HG03045 (cell line): ENCODE measurements at regions not wholly inside any gene's neighbourhood (a gene's known extent, or its start where the extent isn't known, plus 50 kb on each side); places are given as distances from the start of the nearest gene placed in this dataset.
"Not testable (repeated sequence)": the region's sequence is repeated elsewhere in the genome, so short reads cannot be mapped to it uniquely, and the experiment has no call there.

Experiments used
- ATAC-seq: cut with Tn5 transposase; IDR thresholded peaks from one replicate; pipeline ENCODE4 v1.9.1; 2021; ENCODE audit warnings: mild to moderate bottlenecking, moderate library complexity; ENCODE audit not compliant: unreplicated experiment

DNA sequence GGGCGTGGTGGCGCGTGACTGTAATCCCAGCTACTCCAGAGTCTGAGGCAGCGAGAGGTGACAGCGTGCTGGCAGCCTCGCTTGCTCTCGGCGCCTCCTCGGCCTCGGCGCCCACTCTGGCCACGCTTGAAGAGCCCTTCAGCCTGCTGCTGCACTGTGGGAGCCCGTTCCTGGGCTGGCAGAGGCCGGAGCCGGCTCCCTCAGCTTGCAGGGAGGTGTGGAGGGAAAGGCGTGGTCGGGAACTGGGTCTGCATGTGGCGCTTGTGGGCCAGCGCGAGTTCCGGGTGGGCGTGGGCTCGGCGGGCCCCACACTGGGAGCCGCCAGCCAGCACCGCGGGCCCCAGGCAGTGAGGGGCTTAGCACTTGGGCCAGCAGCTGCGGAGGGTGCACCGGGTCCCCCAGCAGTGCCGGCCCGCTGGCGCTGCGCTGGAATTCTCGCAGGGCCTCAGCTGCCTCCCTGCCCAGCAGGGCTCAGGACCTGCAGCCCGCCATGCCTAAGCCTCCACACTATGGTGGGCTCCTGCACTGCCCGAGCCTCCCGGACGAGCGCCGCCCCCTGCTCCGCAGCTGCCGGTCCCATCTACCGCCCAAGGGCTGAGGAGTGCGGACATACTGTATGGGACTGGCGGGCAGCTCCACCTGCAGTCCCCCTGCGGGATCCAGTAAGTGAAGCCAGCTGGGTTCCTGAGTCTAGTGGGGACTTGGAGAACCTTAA lies 1093.3 kb upstream of the CDH8 start:
- ATAC-seq, result no peak

DNA sequence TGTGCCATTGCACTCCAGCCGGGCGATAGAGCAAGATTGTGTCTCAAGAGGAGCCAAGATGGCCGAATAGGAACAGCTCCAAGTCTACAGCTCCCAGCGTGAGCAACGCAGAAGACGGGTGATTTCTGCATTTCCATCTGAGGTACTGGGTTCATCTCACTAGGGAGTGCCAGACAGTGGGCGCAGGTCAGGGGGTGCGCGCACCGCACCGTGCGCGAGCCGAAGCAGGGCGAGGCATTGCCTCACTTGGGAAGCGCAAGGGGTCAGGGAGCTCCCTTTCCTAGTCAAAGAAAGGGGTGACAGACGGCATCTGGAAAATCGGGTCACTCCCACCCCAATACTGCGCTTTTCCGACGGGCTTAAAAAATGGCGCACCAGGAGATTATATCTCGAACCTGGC lies 1083.7 kb upstream of the CDH8 start:
- ATAC-seq, result not testable (repeated sequence)

DNA sequence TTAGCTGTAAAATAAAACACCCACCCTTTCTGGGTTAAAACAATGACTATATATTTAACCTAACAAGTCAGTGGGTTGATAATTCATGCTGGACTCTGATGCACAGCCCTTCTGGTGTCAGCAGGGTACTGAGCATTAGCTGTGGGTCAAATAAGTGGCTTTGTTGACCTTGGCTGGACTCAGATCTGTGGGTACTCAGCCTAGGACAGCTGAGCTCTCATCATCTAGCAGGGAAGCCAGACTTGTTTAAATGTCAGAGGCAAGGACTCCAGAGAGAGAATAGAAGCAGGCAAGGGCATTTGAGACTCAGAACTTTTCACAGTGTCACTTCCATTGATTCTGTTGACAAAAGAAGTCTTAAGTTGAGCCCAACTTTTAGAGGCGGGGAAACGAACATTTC lies 1063.8 kb upstream of the CDH8 start:
- no peak for ATAC-seq

DNA sequence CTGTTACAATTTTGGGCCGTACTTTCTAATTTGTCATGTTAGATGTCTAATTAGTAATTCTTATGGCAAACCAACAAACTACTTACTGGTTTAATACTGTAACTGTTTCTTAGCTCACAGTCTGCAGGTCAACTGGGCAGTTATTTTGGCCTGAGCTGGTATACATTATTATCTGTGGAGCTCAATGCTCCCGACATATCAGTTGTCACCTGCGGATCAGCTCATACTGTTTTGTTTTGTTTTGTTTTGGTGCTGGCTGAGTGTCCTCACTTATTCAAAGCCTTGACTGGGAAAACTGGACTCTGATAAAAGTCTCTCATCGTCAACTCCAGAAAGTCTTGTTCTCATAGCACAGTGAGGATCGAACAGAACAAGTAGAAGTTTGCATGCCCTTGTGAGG lies 1060.6 kb upstream of the CDH8 start:
- no peak for ATAC-seq

DNA sequence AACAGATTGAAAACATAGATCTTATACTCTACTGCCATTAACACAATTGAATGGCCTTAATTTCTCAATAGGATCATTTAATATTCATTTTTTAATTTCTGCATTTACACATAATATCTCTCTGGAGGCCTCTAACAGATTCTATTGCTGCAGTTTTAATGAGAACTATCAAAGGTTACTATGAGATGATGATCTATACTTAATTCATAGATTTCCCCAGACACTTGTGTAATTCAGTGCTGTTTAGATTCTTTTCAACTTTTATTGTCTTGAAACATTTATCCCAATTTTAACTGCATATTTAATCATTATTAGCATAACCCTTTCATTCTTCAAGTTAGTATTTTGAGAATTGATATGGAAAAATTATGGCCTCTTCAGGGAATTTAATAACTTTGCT lies 1056.5 kb upstream of the CDH8 start:
- ATAC-seq, result no peak

DNA sequence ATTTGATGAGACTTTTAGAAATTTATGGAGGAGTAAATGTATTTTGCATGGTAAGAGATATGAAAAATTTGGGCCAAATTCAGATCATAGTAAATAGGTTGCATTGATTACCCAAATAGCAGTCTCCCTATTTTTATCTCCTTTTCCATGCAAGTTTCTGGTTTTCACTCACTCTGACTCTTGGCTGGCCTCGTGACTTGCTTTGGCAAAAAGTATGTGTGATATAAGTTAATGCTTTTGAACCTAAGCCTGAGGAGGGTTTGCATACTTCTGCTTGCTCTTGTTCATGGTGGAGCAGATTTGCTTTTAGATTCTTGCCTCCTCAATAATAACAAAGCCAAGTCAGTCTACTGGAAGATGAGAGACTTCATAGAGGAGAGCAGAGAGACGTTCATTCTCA lies 1045.9 kb upstream of the CDH8 start:
- no peak for ATAC-seq

DNA sequence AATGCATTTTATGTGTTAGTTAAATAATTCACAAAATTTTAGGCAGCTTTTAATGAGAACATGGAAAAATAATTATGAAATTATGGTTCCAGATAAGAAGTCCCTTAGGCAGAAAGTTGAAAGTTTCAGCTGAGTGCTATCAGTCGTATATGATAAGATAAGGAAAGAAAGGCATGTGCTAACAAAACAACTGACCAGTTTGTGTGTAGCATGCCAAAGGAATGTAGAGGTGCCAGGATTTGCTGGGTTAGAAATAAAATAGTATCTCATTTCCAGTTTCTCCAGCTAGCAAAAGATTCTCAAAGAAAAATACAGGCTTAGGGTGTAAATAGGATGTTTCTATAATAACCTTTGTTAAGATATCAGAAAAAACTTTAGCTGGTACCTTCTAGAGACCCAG lies 1044.5 kb upstream of the CDH8 start:
- no peak for ATAC-seq

DNA sequence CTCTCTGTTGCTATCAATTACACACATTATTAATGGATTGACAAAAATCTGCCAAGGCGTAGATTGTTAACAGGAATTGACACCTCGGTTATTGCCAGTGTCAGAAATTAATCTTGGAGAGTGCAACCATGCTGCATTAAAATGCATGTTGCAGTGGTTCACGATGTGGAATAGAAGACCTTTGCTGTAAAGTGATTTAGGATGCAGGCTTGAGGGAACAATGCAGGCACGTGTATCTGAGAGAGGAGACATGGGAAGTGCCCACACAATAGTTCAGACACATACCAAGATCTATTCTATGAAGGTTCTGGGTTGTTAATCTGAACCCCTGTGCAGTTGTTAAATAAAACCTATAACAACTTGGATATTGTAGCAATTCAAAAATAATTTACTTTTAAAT lies 1032.8 kb upstream of the CDH8 start:
- no peak for ATAC-seq

DNA sequence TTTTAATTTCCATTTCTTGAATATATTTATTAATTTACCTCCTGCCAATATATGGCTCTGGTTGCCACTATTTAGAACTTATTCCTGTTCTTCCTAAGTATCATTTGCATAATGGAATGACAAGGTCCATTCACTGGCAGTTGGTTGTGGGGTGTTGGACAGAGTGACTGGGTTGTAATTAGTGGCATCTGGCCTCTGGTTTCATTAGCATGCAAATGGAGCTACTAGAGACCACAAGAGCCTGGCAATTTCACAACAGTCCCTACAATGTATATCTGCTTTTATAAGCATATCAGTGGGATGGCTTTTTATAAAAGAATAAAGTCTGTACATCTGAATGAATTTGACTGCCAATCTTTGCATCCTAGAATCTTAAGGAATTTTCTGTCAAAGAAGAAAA lies 1030.9 kb upstream of the CDH8 start:
- no peak for ATAC-seq

DNA sequence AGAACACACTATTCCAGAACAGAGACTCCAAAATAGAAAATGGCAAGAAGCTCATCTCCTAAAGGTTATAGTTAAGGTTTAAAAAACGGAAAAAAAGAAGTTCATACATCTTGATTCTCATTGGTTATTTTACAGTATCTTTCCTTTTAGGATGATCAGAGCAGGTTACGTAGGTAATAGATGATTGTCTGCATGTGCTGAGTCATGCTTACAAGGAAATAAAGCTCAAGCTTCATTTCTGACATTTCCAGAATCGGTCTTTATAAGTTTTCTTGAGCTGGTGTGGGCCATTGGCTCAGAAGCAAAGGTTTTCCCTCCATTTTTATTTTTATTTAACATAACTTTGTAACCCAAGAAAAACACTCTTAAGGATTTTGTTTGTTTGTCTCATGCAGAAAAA lies 1030.3 kb upstream of the CDH8 start:
- ATAC-seq, result no peak

DNA sequence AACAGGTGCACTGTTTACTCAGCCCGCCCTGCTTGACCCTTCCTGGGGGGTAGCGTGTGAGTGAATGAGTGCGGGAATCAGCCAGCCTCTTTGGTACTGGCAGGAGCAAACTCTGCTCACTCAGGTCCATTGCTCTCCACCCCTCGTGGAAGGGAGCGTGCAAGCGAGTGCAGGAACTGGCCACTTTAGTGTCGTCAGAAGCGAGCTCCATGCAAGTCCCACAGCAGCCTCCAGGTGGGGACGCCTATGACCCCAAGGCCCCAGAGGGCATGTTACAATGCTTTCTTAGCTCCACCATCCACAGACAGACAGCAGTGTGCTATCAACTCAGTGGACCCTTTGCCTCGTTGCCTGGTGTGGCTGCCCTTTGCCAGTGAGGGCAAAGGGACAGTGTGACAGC lies 1025.1 kb upstream of the CDH8 start:
- ATAC-seq, result no peak

DNA sequence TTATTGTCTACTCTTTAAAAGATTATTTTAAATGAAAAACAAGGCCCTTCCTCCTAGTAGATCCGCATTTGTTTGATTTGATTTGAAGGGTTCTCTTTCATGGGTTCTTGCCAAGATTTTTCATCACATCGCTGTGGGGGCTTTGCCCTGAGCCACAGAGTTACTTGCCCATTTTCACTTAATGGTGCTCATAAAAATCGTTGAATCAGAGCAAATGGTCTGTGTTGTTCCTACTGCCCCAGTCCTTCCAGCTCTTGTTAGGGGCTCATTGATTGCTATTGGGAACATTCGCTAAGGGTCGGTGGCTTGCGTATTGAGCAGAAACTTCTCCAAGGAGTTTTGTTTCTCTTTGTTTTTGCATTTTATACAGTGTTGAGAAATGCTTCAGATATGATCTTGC lies 1023.4 kb upstream of the CDH8 start:
- no peak for ATAC-seq

DNA sequence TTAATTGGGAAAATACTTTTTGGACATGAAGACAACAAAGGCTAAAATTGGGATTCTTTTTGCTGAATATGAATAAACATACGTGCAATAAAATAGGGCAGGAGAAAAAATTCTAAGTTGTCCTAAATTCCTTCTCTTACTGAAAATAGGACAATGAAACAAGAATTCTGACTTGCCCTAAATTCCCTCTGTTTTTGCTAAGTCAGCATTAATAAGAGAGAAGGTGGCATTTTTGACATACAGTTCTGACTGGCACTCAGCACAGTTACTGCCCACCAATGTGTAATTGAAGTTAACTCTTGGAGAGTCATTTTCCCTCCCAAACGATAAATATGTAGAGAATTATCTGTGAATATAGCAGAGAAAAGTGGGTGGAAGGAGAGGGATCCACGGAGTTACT lies 1021.1 kb upstream of the CDH8 start:
- no peak for ATAC-seq

DNA sequence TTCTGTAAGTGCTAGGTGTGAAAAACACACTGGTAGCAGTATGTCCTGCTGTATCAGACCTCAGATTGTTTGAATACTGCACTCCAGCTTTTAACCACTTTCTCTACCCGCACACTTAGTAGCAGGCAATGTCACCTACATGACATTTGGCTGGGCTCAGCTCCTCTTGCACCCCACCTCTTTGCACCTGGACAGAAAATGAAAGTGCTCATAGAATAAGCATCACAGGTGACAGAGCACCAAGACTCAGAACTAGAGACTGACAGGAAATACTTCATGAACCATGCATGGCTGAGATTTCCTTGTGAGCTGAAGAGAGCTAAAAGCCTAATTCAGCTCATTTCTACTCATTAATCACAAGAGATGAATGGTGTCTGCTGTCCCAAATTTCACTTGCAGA lies 1014.2 kb upstream of the CDH8 start:
- no peak for ATAC-seq

DNA sequence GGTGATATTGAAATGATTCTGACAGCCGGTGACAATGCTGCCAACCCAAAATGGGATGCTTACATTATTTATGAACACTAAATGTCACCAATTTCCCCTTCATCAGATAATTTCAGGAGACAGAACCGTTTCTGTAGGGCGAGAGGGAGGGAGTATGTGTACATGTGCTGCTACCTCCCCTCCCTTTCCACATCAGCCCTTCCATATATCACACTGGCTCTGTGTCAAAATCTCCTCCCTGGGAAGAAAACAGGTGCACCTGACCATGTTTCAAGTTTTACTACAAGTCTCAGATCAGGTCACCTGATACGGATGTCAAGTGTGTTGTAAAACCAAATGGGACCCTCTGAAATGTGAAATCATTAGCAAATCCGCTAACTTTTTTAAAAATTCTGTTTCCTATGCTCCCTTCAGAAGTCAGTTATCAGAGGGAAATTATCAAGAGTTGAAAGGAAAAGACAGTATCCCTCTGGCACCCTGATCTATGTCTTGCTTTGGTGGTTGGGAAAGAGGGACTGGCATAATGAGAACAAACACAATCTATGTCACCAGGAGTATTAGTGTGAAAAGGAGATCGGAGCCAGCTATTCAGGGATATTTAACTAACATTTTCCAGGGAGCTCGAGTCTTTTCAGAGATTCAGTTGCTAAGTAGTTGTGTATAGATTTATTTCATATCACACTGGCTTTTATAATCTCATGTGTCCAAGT lies 1002.3 kb upstream of the CDH8 start:
- ATAC-seq, result no peak

DNA sequence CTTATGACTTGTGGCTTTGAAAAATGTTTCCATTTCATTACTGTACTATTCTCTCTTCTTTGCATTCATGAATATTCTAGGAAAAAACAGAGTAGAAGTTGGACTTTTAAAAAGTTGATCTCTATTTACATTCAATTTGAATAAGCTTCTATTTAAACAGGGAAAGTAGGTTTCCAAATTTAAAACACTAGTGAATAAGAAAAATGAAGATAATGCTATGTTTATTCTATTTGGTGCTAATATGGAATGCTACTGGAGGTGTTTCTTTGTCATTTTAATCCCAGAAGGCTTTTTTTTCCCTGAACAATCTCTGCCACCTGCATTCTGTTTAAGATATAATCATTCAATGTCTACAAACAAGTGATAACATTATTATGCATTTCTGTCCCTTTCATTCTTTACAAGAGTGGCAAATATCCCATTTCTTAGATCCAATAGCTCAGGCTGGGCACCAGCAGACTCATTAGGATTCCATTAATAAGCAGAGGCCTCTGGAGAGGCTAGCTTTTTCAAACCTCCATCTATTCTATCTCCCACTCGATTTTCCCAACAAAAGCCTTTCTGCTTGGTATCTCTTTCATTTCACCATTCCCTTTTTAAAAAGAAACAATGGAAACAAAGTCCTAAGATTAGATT lies 1001.6 kb upstream of the CDH8 start:
- no peak for ATAC-seq

DNA sequence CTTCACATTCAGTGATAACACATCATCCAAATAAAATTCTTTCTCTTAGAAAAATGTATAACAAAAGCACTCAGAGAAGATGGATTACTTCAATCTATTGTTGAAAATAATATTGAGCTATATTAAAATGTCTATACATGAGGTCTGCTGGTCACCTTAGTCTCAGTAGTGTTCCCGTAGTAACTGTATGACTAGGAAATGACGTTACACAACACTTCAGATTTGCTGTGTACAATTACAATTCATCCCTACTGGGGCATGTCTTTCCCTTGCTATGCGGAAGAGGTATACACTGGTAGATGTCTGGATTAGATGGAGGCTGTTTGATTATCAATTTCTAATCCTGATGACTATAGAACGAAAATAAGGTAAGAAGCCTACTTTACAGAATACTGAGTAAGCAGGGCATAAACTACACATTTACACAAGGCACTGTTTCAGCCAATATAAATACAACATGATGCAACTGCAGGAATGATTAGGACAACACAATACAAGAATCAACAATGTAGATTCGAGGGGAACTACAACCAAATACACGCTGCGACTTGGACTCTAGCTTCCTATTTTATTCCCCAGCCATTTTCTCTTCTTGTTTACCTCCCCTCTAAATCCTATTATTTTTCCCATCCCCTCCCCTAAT lies 982.5 kb upstream of the CDH8 start:
- ATAC-seq, result no peak

DNA sequence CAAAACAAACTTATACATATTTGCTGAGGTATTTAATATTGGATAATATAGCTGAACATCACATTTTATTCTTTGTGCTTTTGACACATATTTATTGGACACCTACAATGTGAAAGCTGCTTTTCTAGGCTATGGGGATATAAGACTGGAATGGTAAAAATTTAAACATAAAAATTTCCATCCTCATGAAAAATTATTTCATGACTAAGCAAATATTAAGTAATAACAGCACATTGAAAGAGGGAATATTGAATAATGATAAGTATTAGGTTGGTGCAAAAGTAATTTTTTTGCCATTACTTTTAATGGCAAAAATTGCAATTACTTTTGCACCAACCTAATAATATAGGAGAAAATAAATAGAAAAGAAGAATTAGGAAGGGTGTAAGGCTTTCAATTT lies 972.5 kb upstream of the CDH8 start:
- ATAC-seq, result no peak

DNA sequence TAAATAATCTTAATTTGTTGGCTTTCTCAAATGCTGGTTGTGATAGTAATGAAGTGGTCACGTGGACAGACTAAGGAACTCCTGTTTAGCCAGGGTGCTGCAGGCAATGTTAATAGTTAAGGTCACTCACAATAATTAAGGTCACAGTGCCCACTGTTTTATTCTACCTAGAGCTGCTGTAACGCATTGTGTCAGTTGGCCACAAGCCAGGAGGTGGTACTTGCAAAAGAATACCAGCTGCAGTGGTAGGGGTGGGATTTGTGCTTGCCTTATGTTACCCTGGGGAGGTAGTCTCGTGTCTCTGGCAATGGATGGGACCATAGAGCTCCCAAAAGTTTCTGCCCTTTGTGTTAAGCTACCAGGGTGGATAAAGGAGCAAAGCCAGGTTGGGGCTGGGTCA lies 969.1 kb upstream of the CDH8 start:
- no peak for ATAC-seq

DNA sequence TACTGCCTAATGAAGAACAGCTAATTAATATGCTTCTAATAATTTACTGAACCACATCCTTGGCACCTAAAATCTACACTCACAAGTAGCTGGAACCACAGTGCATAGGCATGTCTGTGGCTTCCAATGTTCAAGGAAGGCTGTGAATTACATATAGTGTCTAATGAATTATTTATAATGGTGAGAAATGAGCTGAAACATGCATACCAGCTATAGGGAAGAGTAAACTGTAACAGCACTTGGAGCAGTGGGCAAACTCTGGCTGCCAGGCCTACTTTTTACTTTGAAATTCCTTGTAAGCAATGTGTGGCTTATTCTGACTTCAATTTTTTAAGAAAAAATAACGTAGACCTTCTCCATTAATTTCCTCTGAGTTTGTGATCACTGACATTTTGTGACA lies 953.2 kb upstream of the CDH8 start:
- no peak for ATAC-seq

DNA sequence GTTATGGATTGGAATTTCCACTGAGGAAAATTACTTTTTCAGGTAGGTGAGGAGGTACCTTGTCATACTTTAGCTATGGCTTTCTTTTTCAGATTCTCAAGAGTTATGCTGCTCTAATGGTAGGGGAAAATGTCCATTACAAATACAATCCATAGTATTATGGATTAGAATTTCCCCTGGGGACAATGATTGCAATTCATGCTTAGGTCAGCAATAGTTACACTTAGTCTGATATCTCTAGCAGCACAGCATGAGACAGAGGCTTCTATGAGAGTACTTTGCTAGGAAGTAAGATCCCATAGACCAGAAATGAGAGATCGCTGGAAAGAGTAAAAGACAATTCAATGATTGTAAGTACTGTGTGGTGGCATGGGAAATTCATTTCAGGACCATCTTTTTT lies 949.5 kb upstream of the CDH8 start:
- ATAC-seq, result no peak

DNA sequence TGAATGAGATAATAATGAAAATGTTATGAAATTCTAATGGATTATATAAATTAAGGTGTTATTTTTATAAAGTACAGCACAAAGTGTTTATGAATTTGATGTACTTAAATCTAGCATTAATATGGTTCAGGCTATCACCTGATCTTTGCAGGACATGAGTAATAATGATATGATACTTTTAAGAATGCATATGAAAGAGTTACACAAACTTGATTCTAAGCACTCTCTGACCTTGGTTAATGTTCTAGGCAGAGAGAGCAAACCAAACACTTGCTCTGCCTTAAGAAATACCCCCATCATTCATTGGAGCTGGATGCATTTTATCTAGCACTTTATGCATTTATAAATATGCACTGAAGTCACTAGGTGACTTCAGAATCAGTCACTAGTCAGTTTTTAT lies 942.2 kb upstream of the CDH8 start:
- ATAC-seq, result no peak
